H9 (cell line): ENCODE measurements at regions not wholly inside any gene's neighbourhood (a gene's known extent, or its start where the extent isn't known, plus 50 kb on each side); places are given as distances from the start of the nearest gene placed in this dataset.

Source experiments
- DNase-seq: peaks from one replicate; pipeline ENCODE4 v3.0.0-alpha.2; 2017
- H2AFZ ChIP-seq: one replicate; pipeline ENCODE4 v1.6.1; 2013; ENCODE audit warnings: mild to moderate bottlenecking, low read length, control low read depth, moderate library complexity
- H2AK5ac ChIP-seq: 2 replicates; pipeline ENCODE4 v1.6.1; 2013; ENCODE audit warnings: low read length, control low read depth, mixed read lengths; ENCODE audit not compliant: insufficient read length
- H2BK120ac ChIP-seq: one replicate; pipeline ENCODE4 v1.6.1; 2013; ENCODE audit warnings: low read depth, mild to moderate bottlenecking, low read length, control low read depth, inconsistent platforms; ENCODE audit not compliant: poor library complexity, severe bottlenecking
- H2BK12ac ChIP-seq: 2 replicates; pipeline ENCODE4 v1.6.1; 2013; ENCODE audit warnings: low read length, control low read depth, mixed read lengths, low read depth; ENCODE audit not compliant: insufficient read length
- H2BK15ac ChIP-seq: 2 replicates; pipeline ENCODE4 v1.6.1; 2013; ENCODE audit warnings: low read depth, low read length, control low read depth
- H2BK20ac ChIP-seq: one replicate; pipeline ENCODE4 v1.6.1; 2013; ENCODE audit warnings: low read depth, mild to moderate bottlenecking, low read length, control low read depth, inconsistent platforms; ENCODE audit not compliant: poor library complexity, severe bottlenecking
- H2BK5ac ChIP-seq: 2 replicates; pipeline ENCODE4 v1.6.1; 2013; ENCODE audit warnings: low read length, control low read depth, mixed read lengths; ENCODE audit not compliant: insufficient read length
- H3K14ac ChIP-seq: 2 replicates; pipeline ENCODE4 v1.6.1; 2013; ENCODE audit warnings: low read length, control low read depth; ENCODE audit not compliant: insufficient read depth
- H3K18ac ChIP-seq: 2 replicates; pipeline ENCODE4 v1.6.1; 2013; ENCODE audit warnings: low read depth, mild to moderate bottlenecking, mixed read lengths, low read length, control low read depth; ENCODE audit not compliant: insufficient read length
- H3K23ac ChIP-seq: 2 replicates; pipeline ENCODE4 v1.6.1; 2013; ENCODE audit warnings: low read length, control low read depth, mixed read lengths, low read depth; ENCODE audit not compliant: insufficient read length
- H3K23me2 ChIP-seq: 2 replicates; pipeline ENCODE4 v1.6.1; 2013; ENCODE audit warnings: low read depth, mild to moderate bottlenecking, mixed read lengths, low read length, control low read depth; ENCODE audit not compliant: insufficient read length, poor library complexity, severe bottlenecking
- H3K27ac ChIP-seq: 2 replicates; pipeline ENCODE4 v1.5.1; 2013; ENCODE audit warnings: low read length, control low read depth, mixed read lengths, low read depth; ENCODE audit not compliant: insufficient read length
- H3K27me3 ChIP-seq: 2 replicates; pipeline ENCODE4 v1.6.1; 2013; ENCODE audit warnings: low read length, control low read depth, inconsistent platforms; ENCODE audit not compliant: insufficient read depth
- H3K4ac ChIP-seq: 2 replicates; pipeline ENCODE4 v1.6.1; 2013; ENCODE audit warnings: low read depth, mild to moderate bottlenecking, control low read depth, inconsistent platforms, low read length, moderate library complexity
- H3K4me1 ChIP-seq: 2 replicates; pipeline ENCODE4 v1.6.1; 2013; ENCODE audit warnings: low read length, control low read depth, inconsistent platforms; ENCODE audit not compliant: insufficient read depth
- H3K4me2 ChIP-seq: 2 replicates; pipeline ENCODE4 v1.6.1; 2013; ENCODE audit warnings: low read length, control low read depth, mixed read lengths; ENCODE audit not compliant: insufficient read length, insufficient read depth
- H3K56ac ChIP-seq: 2 replicates; pipeline ENCODE4 v1.6.1; 2013; ENCODE audit warnings: low read depth, mild to moderate bottlenecking, mixed read lengths, low read length, control low read depth; ENCODE audit not compliant: insufficient read length
- H3K79me1 ChIP-seq: 2 replicates; pipeline ENCODE4 v1.6.1; 2013; ENCODE audit warnings: low read depth, mild to moderate bottlenecking, moderate library complexity, low read length, control low read depth, inconsistent platforms; ENCODE audit not compliant: insufficient read depth, poor library complexity, severe bottlenecking
- H3K79me2 ChIP-seq: 2 replicates; pipeline ENCODE4 v1.6.1; 2013; ENCODE audit warnings: low read length, control low read depth, inconsistent platforms; ENCODE audit not compliant: insufficient read depth
- H3K9ac ChIP-seq: 2 replicates; pipeline ENCODE4 v1.6.1; 2013; ENCODE audit warnings: low read length, control low read depth, mixed read lengths; ENCODE audit not compliant: insufficient read length; ENCODE audit errors: extremely low read depth
- H3K9me3 ChIP-seq: one replicate; pipeline ENCODE4 v1.6.1; 2013; ENCODE audit warnings: low read depth, low read length, inconsistent platforms; ENCODE audit not compliant: control insufficient read depth
- H3T11ph ChIP-seq: one replicate; pipeline ENCODE4 v1.6.1; 2013; ENCODE audit warnings: mild to moderate bottlenecking, low read length, control low read depth, inconsistent platforms
- H4K20me1 ChIP-seq: one replicate; pipeline ENCODE4 v1.6.1; 2013; ENCODE audit not compliant: control insufficient read depth, insufficient read length, insufficient read depth
- H4K5ac ChIP-seq: 2 replicates; pipeline ENCODE4 v1.6.1; 2013; ENCODE audit warnings: low read depth, mild to moderate bottlenecking, mixed read lengths, low read length, control low read depth; ENCODE audit not compliant: insufficient read length
- H4K8ac ChIP-seq: replicated peaks from 2 replicates; pipeline ENCODE4 v1.6.1; 2013; ENCODE audit warnings: low read length, control low read depth, mixed read lengths, low read depth; ENCODE audit not compliant: insufficient read length
- H4K91ac ChIP-seq: 2 replicates; pipeline ENCODE4 v1.6.1; 2013; ENCODE audit warnings: low read depth, mild to moderate bottlenecking, moderate library complexity, mixed read lengths, low read length, control low read depth; ENCODE audit not compliant: insufficient read length
- H3K27ac Mint-ChIP-seq, 3 experiments: 2 replicates in 2 of 3; 3 replicates in 1 of 3; pipeline ENCODE4 v1.8.0; 2020 to 2021; ENCODE audit warnings: mixed read lengths in 3 of 3, mild to moderate bottlenecking in 1 of 3, moderate library complexity in 1 of 3
- H3K27me3 Mint-ChIP-seq: 2 replicates; pipeline ENCODE4 v1.8.0; 2021; ENCODE audit warnings: low read depth, mild to moderate bottlenecking, moderate library complexity, mixed read lengths
- H3K36me3 Mint-ChIP-seq, 3 experiments: 2 replicates in 2 of 3; 3 replicates in 1 of 3; pipeline ENCODE4 v1.8.0; 2020 to 2021; ENCODE audit warnings: low read depth in 3 of 3, mixed read lengths in 3 of 3; ENCODE audit not compliant: insufficient read depth in 1 of 3
- H3K4me1 Mint-ChIP-seq, 2 experiments: 2 replicates each; pipeline ENCODE4 v1.8.0; 2020; ENCODE audit warnings: mixed read lengths in 2 of 2
- H3K4me3 Mint-ChIP-seq, 2 experiments: 2 replicates in 1 of 2; 3 replicates in 1 of 2; pipeline ENCODE4 v1.8.0; 2020 to 2021; ENCODE audit warnings: mild to moderate bottlenecking in 2 of 2, mixed read lengths in 2 of 2, moderate library complexity in 1 of 2
- H3K9me3 Mint-ChIP-seq, 2 experiments: 2 replicates in 1 of 2; 3 replicates in 1 of 2; pipeline ENCODE4 v1.8.0; 2020; ENCODE audit warnings: mild to moderate bottlenecking in 2 of 2, mixed read lengths in 2 of 2, moderate library complexity in 1 of 2
- CTCF ChIP-seq: fragments of 200-600 bp; sonication (generic); conservative IDR thresholded peaks from 3 replicates; pipeline ENCODE4 v1.8.0; 2021; ENCODE audit warnings: antibody characterized with exemption, mild to moderate bottlenecking
- WGBS: extraction: QIAGEN DNeasy Blood & Tissue Kit; methylation state at CpG from one replicate; pipeline ENCODE4 v1.1.7; 2013; ENCODE audit warnings: missing lambda C conversion rate, low lambda C conversion rate, mixed read lengths; ENCODE audit not compliant: insufficient read length; ENCODE audit errors: extremely low coverage; 5-methylcytosine and 5-hydroxymethylcytosine counted together

- H2BK120ac ChIP-seq: no peak overlapping the region
- H3K36me3 Mint-ChIP-seq: no peaks in the 10 kb centered on the region
- no peak overlapping the region for H2AFZ ChIP-seq
- H3K56ac ChIP-seq: no peak overlapping the region
- H3K27ac ChIP-seq: no peak overlapping the region
- H2BK20ac ChIP-seq: no peak overlapping the region
- H3K4ac ChIP-seq: no peak overlapping the region
- no peak overlapping the region for H4K8ac ChIP-seq
- WGBS: no CpG with 5 or more reads among the region's 11 CpGs
- no peak overlapping the region for H3K4me2 ChIP-seq
- no peak overlapping the region for H2AK5ac ChIP-seq
- H4K91ac ChIP-seq: no peak overlapping the region
- H3K27me3 Mint-ChIP-seq: peaks cover 3% of the 10 kb centered on the region; the same call in 1 of the 2 replicates
- no peak overlapping the region for H3K9ac ChIP-seq
- H3K14ac ChIP-seq: no peak overlapping the region
- no peaks in the 10 kb centered on the region for H3K23me2 ChIP-seq
- no peaks in the 10 kb centered on the region for H3K9me3 ChIP-seq
- no peak overlapping the region; a peak in 1 of 7 replicates for H3K27ac Mint-ChIP-seq
- H4K5ac ChIP-seq: no peak overlapping the region
- H2BK15ac ChIP-seq: no peak overlapping the region
- H3T11ph ChIP-seq: no peak overlapping the region
- H3K79me2 ChIP-seq: no peaks in the 10 kb centered on the region
- H3K27me3 ChIP-seq: no peaks in the 10 kb centered on the region
- no peaks in the 10 kb centered on the region; a peak in 1 of 5 replicates for H3K9me3 Mint-ChIP-seq
- H3K23ac ChIP-seq: no peak overlapping the region
- no peak overlapping the region for H2BK5ac ChIP-seq
- no peak overlapping the region for H2BK12ac ChIP-seq
- TF ChIP-seq CTCF: no peak
- no peaks in the 10 kb centered on the region for H4K20me1 ChIP-seq
- peaks cover 18 to 21% of the 10 kb centered on the region in 2 experiments for H3K4me1 Mint-ChIP-seq
- H3K79me1 ChIP-seq: no peaks in the 10 kb centered on the region
- H3K18ac ChIP-seq: no peak overlapping the region
- H3K4me1 ChIP-seq: 0 out of 2 replicates have a peak, but pooled peaks cover 3% of the 10 kb centered on the region
- DNase-seq: no peak
- H3K4me3 Mint-ChIP-seq: no peak overlapping the region
These were observed 142.4 kb downstream of the DDX1 start for GRCh38 chr2:15733867-15734673.
